Mucosa of gallbladder (tissue), 1 donor: ENCODE measurements at regions not wholly inside any gene's neighbourhood (a gene's known extent, or its start where the extent isn't known, plus 50 kb on each side); places are given as distances from the start of the nearest gene placed in this dataset.
"Not testable (repeated sequence)": the region's sequence is repeated elsewhere in the genome, so short reads cannot be mapped to it uniquely, and the experiment has no call there.

Experiments used
- DNase-seq: peaks from one replicate; pipeline ENCODE4 v3.0.0-alpha.2; 2020; ENCODE audit warnings: low spot score
- donor health status: DM: no; HTN: no; CAD: no.

- no peak for DNase-seq
Observed at GRCh38 chr11:80297858-80298632, 857.2 kb upstream of the TENM4 start.

GRCh38 chr11:80293293-80293692 is 852.5 kb upstream of the TENM4 start:
- DNase-seq = no peak

GRCh38 chr11:80284946-80285785 is 844.3 kb upstream of the TENM4 start:
- DNase-seq = no peak

- no peak for DNase-seq
Observed at GRCh38 chr11:80282643-80283042, 841.8 kb upstream of the TENM4 start.

- DNase-seq = no peak
Observed at GRCh38 chr11:80281194-80281593, 840.4 kb upstream of the TENM4 start.

- no peak for DNase-seq
Observed at GRCh38 chr11:80280737-80281136, 839.9 kb upstream of the TENM4 start.

- DNase-seq = no peak
Observed at GRCh38 chr11:80261776-80262175, 820.9 kb upstream of the TENM4 start.

GRCh38 chr11:80257319-80258015 is 816.6 kb upstream of the TENM4 start:
- DNase-seq = not testable (repeated sequence)

GRCh38 chr11:80255021-80255420 is 814.2 kb upstream of the TENM4 start:
- DNase-seq = no peak

- DNase-seq = no peak
Observed at GRCh38 chr11:80241766-80242165, 800.9 kb upstream of the TENM4 start.

GRCh38 chr11:80240245-80240644 is 799.4 kb upstream of the TENM4 start:
- no peak for DNase-seq

- peak; percentile 48 for DNase-seq
Observed at GRCh38 chr11:80239217-80239616, 798.4 kb upstream of the TENM4 start.

GRCh38 chr11:80227915-80228314 is 787.1 kb upstream of the TENM4 start:
- DNase-seq = no peak

- no peak for DNase-seq
Observed at GRCh38 chr11:80214413-80214812, 773.6 kb upstream of the TENM4 start.

GRCh38 chr11:80211673-80212072 is 770.8 kb upstream of the TENM4 start:
- no peak for DNase-seq

GRCh38 chr11:80204021-80204420 is 763.2 kb upstream of the TENM4 start:
- DNase-seq = no peak

GRCh38 chr11:80196932-80197554 is 756.2 kb upstream of the TENM4 start:
- no peak for DNase-seq

- no peak for DNase-seq
Observed at GRCh38 chr11:80196041-80196440, 755.2 kb upstream of the TENM4 start.

GRCh38 chr11:80194625-80195024 is 753.8 kb upstream of the TENM4 start:
- no peak for DNase-seq

- DNase-seq = no peak
Observed at GRCh38 chr11:80194016-80194415, 753.2 kb upstream of the TENM4 start.

- no peak for DNase-seq
Observed at GRCh38 chr11:80188076-80188627, 747.3 kb upstream of the TENM4 start.

- no peak for DNase-seq
Observed at GRCh38 chr11:80186692-80187091, 745.9 kb upstream of the TENM4 start.
